Stimulated activated CD8-positive, alpha-beta memory T cell treated with anti-CD3 and anti-CD28 coated beads, Interleukin-15, amount 100 ng/mL, for 48 hours (primary cell): ENCODE measurements at regions not wholly inside any gene's neighbourhood (a gene's known extent, or its start where the extent isn't known, plus 50 kb on each side); places are given as distances from the start of the nearest gene placed in this dataset.

Experiments used
- DNase-seq, 2 donors: peaks; one replicate each; pipeline ENCODE4 v3.0.0-alpha.2; 2020; ENCODE audit warnings: low read depth in 2 of 2

DNA sequence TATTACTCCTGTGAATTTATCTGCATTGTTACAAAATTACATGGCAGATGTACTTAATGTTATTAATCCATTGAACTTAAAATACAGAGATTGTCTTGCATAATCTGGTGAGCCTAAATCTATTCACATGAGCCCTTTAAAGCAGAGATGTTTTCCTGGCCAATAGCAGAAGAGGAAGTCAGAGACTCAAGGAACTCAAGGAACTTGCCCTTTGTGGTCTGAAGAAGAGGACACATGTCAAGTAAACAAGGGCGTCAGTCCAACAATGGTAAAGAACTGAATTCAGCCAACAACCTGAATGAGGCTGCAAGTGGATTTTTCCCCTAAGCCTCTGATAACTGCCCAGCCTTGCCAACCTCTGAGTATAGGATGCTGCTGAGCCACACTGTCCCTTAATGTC lies 356.3 kb upstream of the PKDCC start:
- no peak for DNase-seq

DNA sequence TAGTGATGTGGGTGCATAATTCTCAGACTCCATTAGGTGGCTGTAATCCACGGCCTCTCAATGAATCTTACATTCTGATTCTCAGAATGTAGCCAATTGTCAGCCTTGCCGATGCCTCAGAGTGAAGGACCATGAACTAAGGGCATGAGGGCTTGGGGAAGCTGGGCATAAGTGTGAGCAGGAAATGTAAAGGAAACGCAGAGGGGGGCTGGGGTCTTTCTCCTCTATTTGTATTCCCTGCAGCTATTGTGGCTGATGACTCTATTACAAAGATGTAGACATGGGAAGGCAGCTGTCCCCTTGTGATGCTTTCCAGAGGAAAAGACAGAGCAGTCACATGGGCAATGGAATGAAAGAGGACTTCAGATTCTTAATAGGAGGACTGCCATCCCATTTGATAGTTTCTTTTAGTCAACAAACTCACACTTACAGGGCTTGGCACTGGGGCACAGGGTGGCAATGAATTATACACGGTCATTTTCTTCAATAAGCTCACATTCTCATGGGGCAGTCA lies 353.2 kb upstream of the PKDCC start:
- DNase-seq = no peak

DNA sequence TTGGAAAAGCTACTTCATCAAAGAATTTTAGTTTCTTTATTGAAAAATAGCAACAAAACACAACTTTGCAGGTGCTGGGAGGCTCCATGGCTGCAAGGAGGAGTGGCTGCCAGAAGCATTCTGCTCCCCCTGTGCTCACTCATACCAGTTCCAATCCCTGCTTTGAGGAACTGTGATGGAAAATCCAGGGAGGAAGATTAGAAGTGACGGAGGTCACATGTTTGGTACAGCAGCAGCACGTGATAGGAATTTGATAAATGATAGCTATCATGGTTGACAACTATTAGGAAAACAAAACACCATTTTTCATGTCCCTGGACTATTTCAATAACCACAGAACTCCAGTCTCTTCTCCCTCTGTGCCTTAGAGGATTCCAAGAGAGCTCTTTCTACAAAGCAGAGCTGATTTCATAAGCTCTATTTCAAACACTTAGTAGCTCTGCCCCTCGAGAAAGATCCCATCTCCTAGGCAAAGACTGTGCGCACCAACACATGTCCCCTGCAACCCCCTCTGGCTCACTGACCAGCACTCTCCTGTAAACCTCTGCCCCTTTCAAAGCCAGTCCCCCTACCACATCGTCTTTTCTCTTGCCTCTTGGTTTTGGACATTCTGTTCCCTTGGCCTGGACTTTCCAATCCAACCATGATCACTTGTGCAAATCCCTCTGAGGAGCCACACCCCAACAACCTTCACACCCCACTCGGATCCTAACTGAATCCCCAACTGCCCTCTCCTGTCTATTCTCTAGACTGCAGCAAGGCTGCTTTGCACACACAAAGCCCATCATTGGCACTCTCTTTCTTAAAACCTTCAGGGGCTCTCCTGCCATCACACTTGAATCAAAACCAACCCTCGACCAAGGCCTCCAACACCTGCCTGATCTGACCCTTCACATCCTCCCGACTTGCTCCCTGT lies 352.4 kb upstream of the PKDCC start:
- DNase-seq = no peak

DNA sequence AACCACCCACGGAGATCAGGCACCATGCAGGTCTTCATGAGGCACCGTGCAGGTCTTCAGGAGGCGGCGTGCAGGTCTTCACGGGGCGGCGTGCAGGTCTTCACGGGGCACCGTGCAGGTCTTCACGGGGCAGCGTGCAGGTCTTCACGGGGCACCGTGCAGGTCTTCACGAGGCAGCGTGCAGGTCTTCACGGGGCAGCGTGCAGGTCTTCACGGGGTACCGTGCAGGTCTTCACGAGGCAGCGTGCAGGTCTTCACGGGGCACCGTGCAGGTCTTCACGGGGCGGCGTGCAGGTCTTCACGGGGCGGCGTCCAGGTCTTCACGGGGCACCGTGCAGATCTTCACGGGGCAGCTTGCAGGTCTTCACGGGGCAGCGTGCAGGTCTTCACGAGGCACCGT lies 350.4 kb upstream of the PKDCC start:
- no peak for DNase-seq

DNA sequence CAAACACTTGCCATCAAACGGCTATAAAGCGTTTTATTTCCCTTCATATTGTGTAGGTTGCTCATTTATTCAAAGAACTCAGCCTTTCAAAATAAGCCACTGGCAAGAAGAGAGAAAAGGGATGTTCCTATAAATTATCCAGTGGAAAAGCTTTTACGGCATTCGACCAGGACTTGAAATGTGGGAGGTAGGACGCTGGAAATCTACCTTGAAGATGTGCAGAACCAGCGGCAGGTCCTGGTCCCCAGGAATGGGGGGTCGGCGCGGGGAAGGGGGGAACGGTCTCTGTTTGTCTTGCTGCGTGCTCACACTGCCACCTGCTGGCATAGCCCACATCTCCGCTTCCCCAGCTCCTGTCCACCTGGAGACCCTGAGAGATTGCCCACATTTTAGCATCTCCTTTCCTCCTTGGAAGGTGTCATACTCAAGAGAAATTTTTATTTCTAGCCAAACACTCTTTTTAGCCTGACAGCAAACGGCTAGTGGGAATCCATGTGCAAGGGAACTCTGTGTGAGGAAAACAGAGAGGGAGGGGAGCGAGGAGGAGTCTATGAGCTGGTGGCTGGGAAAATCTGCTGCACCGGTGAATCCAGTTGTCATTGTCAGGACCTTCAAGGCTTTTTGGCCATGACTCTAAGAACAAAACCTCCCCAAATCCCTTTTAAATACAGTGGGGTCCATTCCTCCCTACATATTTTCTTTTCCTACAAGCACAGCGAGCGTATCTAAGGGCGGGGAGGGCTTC lies 349.0 kb upstream of the PKDCC start:
- no peak for DNase-seq

DNA sequence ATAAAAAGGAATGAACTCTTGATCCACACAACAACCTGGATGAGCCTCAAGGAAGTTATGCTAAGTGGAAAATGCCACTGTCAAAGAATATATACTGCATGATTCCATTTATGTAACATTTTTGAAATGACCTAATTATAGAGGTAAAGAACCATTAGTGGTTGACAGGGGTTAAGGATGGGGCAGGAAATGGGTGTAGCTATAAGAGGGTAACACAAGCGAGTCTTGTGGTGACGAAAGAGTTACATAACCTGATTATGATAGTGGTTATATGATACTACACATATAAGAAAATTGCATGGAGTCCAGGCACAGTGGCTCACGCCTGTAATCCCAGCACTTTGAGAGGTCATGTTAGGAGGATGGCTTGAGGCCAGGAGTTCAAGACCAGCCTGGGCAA lies 346.6 kb upstream of the PKDCC start:
- DNase-seq = no peak

DNA sequence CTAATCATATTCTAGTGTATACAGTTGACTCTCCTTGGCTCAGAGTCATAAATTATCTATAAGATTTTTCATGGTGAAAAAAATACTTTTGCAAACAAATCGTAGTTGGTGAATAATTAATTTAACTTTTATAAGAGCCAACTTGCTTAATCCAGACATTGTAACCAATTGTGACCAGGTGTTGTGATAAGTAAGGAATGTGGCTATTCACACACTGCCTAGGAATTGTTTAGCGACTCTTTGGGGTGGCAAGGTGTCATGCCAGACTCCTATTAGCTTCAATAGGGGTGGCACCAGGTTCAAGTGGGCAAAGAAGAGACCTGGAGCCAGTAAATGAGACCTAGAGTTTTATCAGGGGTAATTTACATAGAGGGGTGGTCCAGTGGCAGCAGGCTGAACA lies 344.7 kb upstream of the PKDCC start:
- DNase-seq = no peak

DNA sequence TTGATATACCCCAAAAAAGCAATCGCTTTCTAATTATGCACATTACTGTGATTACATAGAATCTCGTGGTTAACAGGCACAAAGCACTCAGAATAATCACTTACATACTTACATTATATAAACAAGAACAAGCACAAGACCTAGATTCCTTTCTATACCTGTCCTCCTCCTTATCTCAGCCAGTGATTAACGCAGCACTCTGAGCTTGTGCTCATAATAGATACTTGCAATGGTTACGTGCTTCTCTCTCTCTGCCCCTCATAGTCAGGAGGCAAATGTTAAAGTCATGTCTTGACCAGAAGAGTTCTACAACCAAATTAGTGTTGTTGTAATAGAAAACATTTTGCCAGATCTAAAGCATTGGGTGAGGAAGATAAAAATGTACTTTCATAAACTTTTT lies 342.2 kb upstream of the PKDCC start:
- no peak for DNase-seq

DNA sequence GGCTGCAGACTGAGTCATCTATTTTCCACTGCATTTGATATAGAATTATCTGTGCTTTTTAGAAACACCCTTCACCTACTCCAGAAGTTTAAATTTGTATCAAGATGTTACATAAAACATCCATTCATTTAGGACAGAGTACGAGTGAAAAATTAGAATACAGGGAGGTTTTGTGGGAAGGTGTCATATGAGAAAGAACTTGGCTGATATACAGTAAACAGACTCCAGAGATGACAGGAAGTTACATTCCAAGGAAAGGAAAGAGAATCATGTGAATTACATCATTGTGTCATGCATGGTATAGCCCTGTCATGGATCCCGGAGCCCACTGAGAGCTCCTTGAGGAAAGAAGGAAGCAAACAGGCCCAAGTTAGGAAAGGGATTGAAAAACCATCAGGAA lies 341.5 kb upstream of the PKDCC start:
- DNase-seq = no peak

DNA sequence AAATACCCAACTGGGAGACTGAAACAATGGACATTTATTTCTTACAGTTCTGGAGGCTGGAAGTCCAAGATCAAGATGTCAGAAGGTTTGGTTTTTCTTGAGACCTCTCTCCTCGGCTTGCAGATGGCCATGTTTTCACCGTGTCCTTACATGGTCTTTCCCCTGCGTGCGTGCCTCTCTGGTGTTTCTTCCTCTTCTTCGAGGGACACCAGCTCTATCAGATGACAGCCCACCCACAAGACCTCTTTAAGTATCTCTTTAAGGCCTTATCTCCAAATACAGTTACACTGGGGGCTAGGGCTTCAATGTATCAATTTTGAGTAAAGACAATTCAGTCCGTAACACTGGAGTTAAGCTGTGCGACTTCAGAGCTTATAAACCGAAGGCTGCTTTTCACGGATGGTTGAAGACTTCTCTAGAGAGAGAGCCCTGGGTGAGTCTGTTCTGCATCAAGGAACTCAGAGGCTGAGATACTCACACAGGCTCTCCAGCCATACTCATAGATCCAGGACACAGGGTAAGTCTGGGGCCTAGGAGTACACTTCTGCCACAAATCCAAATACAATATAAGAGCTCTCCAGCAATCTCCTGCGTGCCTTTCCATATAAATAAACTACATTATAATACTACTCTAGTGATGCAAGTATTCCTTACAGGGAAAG lies 339.9 kb upstream of the PKDCC start:
- no peak for DNase-seq

DNA sequence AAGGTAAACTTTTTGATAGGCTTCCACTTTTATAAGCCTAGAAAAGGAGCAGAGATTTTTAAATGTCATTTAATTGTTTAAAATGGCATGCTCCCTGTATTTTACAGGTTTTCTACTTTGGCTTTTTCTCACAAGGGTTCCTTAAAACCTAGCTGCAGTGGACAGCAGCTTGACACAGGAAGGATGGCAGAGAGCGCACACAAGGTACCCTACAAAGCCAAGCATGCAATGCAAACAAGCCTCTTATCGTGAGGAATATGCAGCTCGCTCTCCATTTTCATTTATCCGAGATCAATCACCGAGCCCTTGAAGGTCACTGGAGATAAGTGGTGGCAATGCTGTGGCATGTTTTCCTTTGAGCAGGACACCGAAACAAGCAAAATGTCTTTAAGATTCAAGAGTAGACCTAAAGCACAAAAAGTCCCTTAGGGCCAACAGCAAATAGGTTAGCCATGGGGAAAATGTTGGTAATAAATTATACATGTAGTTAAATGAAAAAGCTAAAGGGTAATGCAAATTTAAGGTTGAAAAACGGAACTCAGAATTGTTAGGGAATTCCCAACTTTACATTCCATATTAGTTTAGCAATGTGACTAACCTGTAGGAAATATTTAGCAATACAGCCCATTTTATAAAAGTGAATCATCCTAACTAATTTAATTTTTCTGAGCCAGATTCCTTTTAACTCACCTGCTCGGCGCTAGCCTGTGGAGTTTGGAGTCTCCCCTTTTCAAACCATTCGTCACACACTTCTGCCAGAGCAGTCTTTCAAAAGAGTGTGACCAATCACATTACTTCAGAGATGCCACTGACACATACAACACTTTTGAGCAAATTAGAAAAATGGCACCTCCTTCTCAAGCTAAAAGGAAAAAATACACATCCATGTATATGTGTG lies 337.9 kb upstream of the PKDCC start:
- DNase-seq = no peak

DNA sequence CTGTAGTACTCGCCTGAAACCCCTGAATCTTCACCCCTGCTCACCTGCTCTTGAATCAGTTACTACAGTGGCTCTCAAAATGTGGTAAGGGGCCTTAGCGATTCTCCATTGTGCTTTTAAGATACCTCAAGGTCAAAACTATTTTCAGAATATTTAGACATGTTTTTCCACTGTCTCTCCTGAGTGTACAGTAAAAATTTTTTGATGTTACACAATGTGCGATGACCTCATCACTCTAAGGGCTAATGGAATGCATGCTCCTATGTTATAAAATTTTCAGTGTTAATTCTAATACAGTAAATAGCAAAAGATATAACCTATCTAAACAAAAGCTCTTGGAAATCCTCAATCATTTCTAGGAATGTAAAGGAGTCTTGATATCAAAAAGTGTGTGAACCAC lies 336.9 kb upstream of the PKDCC start:
- no peak for DNase-seq

DNA sequence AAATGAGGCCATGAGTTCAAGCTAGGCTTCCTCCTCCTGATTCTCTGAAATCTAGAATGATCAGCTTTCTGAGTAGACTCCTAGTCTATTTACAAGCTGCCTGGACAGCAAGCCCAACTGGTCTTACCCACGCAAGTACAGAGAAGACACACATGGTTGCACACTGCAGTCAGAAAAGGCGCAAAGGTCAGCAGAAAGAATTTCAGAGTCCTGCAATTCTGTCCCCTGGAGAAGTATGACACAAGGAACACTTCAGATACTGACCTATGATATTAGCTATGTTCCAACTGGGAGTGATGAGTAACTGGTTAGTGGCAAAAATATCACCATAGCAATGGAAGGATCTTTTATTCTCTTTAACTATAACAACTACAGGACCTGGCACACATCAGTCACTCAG lies 336.1 kb upstream of the PKDCC start:
- no peak for DNase-seq

DNA sequence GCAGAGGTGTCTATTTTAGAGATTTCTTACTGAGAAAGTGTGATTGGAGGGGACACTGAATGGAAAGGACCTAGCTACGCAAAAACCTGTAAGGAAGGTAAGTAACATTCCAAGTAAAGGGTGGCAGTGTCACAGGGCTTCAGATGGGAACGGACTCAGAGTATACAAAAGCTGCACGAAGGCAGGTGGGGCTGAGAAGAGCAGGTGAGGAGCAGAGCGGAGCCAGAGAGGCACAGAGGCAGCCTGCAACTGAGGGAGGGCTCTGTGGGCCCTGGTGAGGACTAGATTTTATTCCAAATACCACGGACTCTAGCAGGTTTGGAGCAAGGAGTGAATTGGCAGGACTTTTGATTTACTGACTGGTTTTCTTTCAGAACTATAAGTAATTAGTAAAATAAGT lies 331.3 kb upstream of the PKDCC start:
- no peak for DNase-seq

DNA sequence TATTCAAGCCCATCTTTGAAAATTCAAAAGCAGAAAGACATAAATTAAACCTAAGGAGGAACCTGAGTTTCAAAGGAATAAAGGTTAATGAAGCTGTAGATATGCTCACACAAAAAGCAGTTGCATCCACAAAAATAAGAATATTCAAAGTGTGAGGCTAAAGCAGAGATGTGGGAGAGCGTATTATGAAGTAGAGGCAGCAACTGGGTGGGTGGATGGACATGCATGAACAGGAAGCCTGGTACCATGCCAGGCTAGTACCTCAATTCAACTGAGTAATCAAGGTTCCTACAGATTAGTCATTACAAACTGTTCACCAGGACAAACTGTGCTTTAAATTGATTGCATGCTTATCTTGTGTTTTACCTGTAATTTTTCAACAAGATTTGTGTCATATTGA lies 330.0 kb upstream of the PKDCC start:
- no peak for DNase-seq

DNA sequence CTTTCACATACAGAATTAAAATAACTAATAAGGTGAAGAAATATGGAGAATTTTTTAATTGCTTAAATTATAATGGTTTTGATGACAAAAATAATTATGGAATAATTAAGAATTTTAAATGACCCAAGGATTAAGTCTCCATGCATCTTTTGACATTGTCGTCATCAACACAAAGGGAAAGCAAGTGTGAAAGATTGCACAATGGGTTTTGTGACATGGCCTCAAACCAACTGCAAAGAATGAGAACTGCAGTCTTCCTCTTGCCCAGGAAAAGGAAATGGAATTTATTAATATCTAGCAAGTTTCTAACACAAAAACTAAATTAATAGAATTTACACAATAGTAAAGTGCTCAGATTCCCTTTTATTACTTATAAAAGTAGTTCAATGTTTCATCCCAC lies 329.1 kb upstream of the PKDCC start:
- no peak for DNase-seq

DNA sequence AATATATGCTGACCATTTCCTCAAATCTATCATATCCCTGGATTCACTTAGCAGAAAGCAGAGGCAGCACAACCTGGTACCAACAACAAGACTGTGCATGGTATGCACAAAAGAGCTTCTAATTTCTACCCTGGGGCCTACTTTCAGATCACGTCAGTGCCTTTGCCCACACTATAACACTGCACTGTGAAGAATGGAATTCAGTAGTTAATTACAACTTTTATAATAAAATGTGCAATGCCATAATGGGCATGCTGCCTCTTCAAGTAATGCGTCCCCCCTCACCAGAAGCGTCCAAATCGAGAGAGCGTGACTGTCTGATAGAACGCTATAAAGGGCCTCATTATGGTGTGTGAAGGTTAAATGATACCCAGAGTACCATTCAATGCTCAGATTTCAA lies 328.1 kb upstream of the PKDCC start:
- no peak for DNase-seq

DNA sequence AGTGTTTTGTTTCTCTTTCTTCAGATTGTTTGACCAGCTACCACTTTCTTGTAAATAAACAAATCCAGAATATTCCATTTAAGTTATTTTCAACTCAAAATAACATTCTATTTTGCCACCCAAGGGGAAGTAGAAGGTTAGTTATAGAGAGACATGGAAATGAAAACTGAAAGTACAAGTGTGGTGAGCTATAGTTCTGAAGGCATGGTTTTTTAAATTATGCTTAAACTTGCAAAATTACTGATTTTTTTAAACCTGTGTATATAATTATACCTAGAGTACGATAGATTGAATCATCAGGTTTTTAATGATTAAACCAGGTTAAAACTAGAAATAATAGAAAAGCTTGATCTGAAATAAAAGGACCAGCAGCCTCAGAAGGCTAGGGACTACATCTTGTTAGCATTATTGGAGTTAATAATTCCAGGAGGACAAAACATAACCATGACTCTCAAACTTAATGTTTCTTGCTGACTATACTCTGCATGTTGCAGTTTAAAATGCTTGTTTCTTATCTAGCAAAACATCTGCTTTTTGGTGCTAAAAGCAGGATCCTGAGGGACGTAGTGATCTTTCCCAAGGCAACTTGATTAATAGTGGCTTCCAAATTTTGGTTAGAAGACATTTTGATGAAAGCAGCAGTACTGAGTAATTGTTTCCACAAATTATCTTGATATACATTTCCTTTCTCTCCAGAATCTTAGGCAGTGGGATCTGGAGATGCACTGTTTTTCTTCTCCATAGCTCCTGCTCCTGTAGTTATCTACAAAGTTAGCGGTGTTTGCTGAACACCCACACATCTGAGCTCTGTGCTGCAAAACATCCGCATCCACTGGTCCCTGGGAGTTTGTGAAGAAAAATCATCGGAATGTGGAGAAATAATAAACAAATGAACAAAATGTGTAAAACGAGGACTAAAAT lies 327.2 kb upstream of the PKDCC start:
- no peak for DNase-seq

DNA sequence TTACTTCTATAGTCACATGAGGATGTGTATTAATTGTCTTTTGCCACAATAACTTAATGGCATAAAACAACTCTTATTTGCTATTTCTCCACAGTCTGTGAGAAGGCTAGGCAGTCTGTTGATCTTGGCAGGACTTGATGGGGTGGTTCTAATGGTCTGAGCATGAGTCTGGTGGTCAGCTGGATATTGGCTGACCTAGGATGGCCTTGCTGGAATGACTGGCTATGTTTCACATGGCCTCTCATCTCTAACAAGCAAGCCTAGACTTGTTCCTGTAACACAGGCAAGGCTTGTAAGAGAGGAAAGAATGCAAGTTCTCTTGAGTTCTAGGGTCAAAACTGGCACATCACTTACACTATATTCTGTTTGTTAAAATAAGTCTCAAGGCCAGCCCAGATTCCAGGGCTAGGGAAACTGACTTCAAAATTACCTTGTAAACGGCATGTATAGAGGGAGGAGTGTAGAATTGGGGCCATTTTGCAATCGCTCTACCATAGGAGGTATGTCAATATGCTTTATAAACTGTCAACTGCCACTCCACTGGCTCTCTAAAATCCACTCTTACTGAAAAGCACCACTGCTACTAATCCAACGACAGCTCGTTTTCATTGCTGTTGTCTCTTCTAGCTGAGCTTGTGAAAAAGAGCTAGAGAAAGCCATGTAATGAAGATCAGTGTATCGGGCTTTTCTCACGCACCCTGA lies 325.0 kb upstream of the PKDCC start:
- DNase-seq = no peak

DNA sequence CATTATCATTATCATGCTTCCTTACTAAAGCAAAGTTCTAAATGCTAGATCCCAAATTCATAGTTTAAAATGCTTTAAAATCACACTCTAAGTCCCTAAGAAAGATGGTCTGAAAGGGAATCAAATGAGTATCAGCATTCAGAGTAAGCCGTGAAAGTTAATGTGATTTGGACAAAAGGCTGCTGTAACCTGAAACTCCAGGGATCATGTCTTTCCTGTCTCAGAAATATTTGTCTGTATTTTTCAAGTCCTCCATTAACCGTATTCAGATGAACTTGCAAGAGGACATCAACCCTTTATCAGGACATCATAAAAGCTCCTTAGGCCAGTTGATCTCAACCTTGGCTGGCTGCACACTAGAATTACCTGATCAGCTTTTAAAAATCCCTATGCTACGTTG lies 324.3 kb upstream of the PKDCC start:
- no peak for DNase-seq
